ENCODE measurements at regions not wholly inside any gene's neighbourhood (a gene's known extent, or its start where the extent isn't known, plus 50 kb on each side); places are given as distances from the start of the nearest gene placed in this dataset.
A peak's percentile ranks its signal among the peaks of the same experiment; 100 is the strongest.
"Not testable (repeated sequence)": the region's sequence is repeated elsewhere in the genome, so short reads cannot be mapped to it uniquely, and the experiment has no call there.

DNA sequence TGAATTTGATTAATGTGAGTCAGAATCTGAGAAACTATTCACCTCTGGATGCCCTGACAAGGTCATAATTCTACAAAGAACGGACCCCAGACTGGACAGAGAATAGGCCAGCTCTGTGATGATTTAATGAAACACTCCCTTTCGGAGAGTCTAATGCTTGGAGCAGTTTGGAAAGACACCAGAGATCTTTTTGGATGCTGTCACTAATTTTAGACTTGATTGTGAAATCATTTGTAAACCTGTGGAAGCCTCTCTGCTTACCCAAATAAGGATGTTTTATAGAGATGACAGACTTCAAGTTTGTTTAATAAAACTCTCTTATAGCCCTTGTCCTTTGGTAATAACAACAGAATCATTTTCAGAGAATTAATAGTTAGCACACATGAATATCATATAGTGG, 83.5 kb downstream of the MYL12B start:
- Histone ChIP-seq H3K27ac (peak overlapping the region in 3 of 4 donors; percentile 61 to 66 (median 63)), H3K9me3 (no peaks in the 10 kb centered on the region), H3K4me1 (peaks cover 7 to 26% (median 19%) of the 10 kb centered on the region in 3 donors), H3K27me3 (no peaks in the 10 kb centered on the region), H3K4me3 (no peak overlapping the region), H3K36me3 (no peaks in the 10 kb centered on the region)
- DNase-seq, result no peak
- intact Hi-C loops (cut with DNase I), result no loop called here
- 29 to 31% methylated on average over 2 of the region's 2 CpGs for WGBS, 2 donors
- TF ChIP-seq POLR2A (IDR thresholded peaks at IDR 0.05), result no peak
- TF ChIP-seq, protein P1, sequence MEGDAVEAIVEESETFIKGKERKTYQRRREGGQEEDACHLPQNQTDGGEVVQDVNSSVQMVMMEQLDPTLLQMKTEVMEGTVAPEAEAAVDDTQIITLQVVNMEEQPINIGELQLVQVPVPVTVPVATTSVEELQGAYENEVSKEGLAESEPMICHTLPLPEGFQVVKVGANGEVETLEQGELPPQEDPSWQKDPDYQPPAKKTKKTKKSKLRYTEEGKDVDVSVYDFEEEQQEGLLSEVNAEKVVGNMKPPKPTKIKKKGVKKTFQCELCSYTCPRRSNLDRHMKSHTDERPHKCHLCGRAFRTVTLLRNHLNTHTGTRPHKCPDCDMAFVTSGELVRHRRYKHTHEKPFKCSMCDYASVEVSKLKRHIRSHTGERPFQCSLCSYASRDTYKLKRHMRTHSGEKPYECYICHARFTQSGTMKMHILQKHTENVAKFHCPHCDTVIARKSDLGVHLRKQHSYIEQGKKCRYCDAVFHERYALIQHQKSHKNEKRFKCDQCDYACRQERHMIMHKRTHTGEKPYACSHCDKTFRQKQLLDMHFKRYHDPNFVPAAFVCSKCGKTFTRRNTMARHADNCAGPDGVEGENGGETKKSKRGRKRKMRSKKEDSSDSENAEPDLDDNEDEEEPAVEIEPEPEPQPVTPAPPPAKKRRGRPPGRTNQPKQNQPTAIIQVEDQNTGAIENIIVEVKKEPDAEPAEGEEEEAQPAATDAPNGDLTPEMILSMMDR (IDR thresholded peaks at IDR 0.05), result no peak

GRCh38 chr18:3345885-3346284, 84.0 kb downstream of the MYL12B start:
- no peak overlapping the region for H3K4me3 ChIP-seq
- H3K4me1 ChIP-seq, result peaks cover 7 to 30% (median 19%) of the 10 kb centered on the region in 3 donors
- no peaks in the 10 kb centered on the region for H3K27me3 ChIP-seq
- H3K9me3 ChIP-seq, result no peaks in the 10 kb centered on the region
- 20 to 22% methylated on average over 1 of the region's 1 CpG for WGBS, 2 donors
- no peak for DNase-seq
- TF ChIP-seq POLR2A (IDR thresholded peaks at IDR 0.05), result no peak
- TF ChIP-seq, protein P1 (IDR thresholded peaks at IDR 0.05), result no peak
- H3K36me3 ChIP-seq, result no peaks in the 10 kb centered on the region
- H3K27ac ChIP-seq, result peak overlapping the region in 3 of 4 donors; percentile 61 to 66 (median 63)
- intact Hi-C loops (cut with DNase I), result no loop called here

DNA sequence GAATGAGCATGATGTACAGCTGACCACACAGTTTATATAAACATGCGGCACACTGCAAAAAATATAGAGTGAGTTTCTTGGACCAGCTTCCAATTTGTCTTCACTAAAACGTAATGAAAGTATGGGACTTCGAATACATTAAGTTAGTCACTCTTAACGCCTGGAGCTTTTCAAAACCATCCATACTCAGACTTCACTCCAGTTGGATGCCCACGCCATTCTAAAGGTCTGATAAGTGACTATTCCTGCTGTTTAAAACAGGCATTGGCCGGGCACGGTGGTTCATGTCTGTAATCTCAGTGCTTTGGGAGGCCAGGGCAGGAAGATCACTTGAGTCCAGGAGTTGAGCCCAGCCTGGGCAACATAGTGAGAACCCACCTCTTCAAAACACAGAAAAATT, 84.6 kb downstream of the MYL12B start:
- 25 to 55% methylated on average over 7 of the region's 7 CpGs for WGBS, 2 donors
- intact Hi-C loops (cut with DNase I), result no loop called here
- no peak for DNase-seq

GRCh38 chr18:3347286-3347803, 85.4 kb downstream of the MYL12B start:
- Histone ChIP-seq H3K9me3 (no peaks in the 10 kb centered on the region), H3K27ac (no peak overlapping the region), H3K4me1 (peaks cover 7 to 38% (median 19%) of the 10 kb centered on the region in 3 donors), H3K27me3 (no peaks in the 10 kb centered on the region), H3K36me3 (no peaks in the 10 kb centered on the region), H3K4me3 (no peak overlapping the region)
- 92 to 97% methylated on average over 2 of the region's 2 CpGs for WGBS, 2 donors
- no peak for TF ChIP-seq POLR2A (IDR thresholded peaks at IDR 0.05)
- TF ChIP-seq, protein P1 (IDR thresholded peaks at IDR 0.05), result no peak
- intact Hi-C loops (cut with DNase I), result no loop called here
- DNase-seq, result no peak

More for the DNA sequence above, 84.6 kb downstream of the MYL12B start:
- Histone ChIP-seq H3K9me3 (no peaks in the 10 kb centered on the region), H3K27ac (peak overlapping the region in 3 of 4 donors; percentile 61 to 66 (median 63)), H3K4me1 (peaks cover 7 to 36% (median 19%) of the 10 kb centered on the region in 3 donors), H3K36me3 (no peaks in the 10 kb centered on the region), H3K4me3 (no peak overlapping the region), H3K27me3 (no peaks in the 10 kb centered on the region)
- TF ChIP-seq, protein P1 (IDR thresholded peaks at IDR 0.05), result no peak
- no peak for TF ChIP-seq POLR2A (IDR thresholded peaks at IDR 0.05)

DNA sequence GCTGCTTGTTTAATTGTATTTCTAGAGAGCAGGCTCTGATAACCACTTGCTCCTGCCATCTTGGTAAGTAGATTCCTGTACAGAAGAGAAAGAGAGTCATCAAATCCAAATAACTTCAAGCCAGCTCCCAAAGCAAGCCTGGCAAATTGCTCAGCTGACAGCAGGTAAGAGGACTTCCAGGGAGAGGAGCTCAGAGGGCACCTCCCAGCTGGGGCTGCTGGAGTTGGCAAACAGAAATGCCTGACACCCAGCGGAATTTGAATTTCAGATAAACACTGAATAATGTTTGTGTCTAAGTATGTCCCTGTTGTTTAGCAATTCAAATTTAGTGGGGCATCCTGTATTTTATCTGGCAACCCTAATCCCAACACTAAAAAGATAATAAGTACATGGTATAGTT, 86.2 kb downstream of the MYL12B start:
- 83 to 93% methylated on average over 1 of the region's 1 CpG for WGBS, 2 donors
- Histone ChIP-seq H3K9me3 (no peaks in the 10 kb centered on the region), H3K27me3 (no peaks in the 10 kb centered on the region), H3K4me3 (no peak overlapping the region), H3K4me1 (peaks cover 7 to 38% (median 19%) of the 10 kb centered on the region in 3 donors), H3K27ac (no peak overlapping the region), H3K36me3 (no peaks in the 10 kb centered on the region)
- intact Hi-C loops (cut with DNase I), result no loop called here
- TF ChIP-seq, protein P1 (IDR thresholded peaks at IDR 0.05), result no peak
- TF ChIP-seq POLR2A (IDR thresholded peaks at IDR 0.05), result no peak
- no peak for DNase-seq

GRCh38 chr18:3349046-3349841, 87.3 kb downstream of the MYL12B start:
- 91 to 92% methylated on average over 25 of the region's 25 CpGs for WGBS, 2 donors
- H3K36me3 ChIP-seq; DNase-seq; H3K27ac ChIP-seq; H3K27me3 ChIP-seq; intact Hi-C loops (cut with DNase I); H3K4me3 ChIP-seq; H3K9me3 ChIP-seq: not testable (repeated sequence)
- H3K4me1 ChIP-seq, result peaks cover 7 to 38% (median 19%) of the 10 kb centered on the region in 3 donors

Measured in esophagus squamous epithelium (tissue), 5 donors.